HCT116 (cell line): ENCODE measurements at regions not wholly inside any gene's neighbourhood (a gene's known extent, or its start where the extent isn't known, plus 50 kb on each side); places are given as distances from the start of the nearest gene placed in this dataset.
"Not testable (repeated sequence)": the region's sequence is repeated elsewhere in the genome, so short reads cannot be mapped to it uniquely, and the experiment has no call there.

ENCODE experiments used
- ATAC-seq: fragments of 200-7000 bp; cut with Tn5 transposase; 2 replicates; pipeline ENCODE4 v1.9.1; 2020; ENCODE audit warnings: mild to moderate bottlenecking, moderate library complexity
- BruUV-seq: library from RNA; stranded (reverse); fragments of 400-500 nt; replicated peaks from 2 replicates; lab custom pipeline; 2021; lab: Mats Ljungman, UMichigan
- CTCF ChIA-PET: fragments of 300-600 bp; sonication (Branson Sonifier 250); formaldehyde crosslinking; loops from one replicate; lab custom pipeline; 2021; ENCODE audit warnings: antibody characterized with exemption; lab: Charles Lee
- POLR2A ChIA-PET: fragments of 300-600, 350-600 bp; sonication (Branson Sonifier 250); formaldehyde crosslinking; loops from one replicate; lab custom pipeline; 2021; ENCODE audit warnings: antibody characterized with exemption; lab: Charles Lee
- RAD21 ChIA-PET, 2 experiments: fragments of 300-600 bp; sonication (Branson Sonifier 250); formaldehyde crosslinking; loops; one replicate each; lab custom pipeline; 2023; ENCODE audit warnings: low total read pairs in 2 of 2; ENCODE audit not compliant: uncharacterized antibody in 2 of 2, unreplicated experiment in 2 of 2, low non-redundant PET in 1 of 2; lab: Charles Lee
- DNase-seq: peaks from one replicate; pipeline ENCODE4 v3.0.0-alpha.2; 2010; ENCODE audit warnings: low read depth, low spot score
- H2AFZ ChIP-seq: fragments of 200-600 bp; shearing (Covaris generic), sonication (generic); 2 replicates; pipeline ENCODE4 v1.6.1; 2017; ENCODE audit warnings: low read depth, mixed run types, mixed read lengths, antibody characterized with exemption, low read length; ENCODE audit not compliant: poor library complexity, severe bottlenecking
- H3K27ac ChIP-seq: 2 replicates; pipeline ENCODE4 v1.5.1; 2012; ENCODE audit warnings: low read depth, low read length
- H3K27me3 ChIP-seq: fragments of 200-600 bp; sonication (generic); 2 replicates; pipeline ENCODE4 v1.6.1; 2016; ENCODE audit warnings: mixed run types, low read length, mixed read lengths; ENCODE audit not compliant: insufficient read depth
- H3K36me3 ChIP-seq, 2 experiments: fragments of 200-500 bp in 1 of 2; fragments of 200-600 bp in 1 of 2; sonication (Bioruptor generic) in 1 of 2; sonication (generic) in 1 of 2; 2 replicates each; pipeline versions ENCODE4 v1.5.1 to v1.6.1; 2014 to 2016; ENCODE audit warnings: low read length in 2 of 2, inconsistent platforms in 1 of 2, mixed read lengths in 1 of 2, mixed run types in 1 of 2; ENCODE audit not compliant: insufficient read depth in 2 of 2, control insufficient read depth in 1 of 2
- H3K4me1 ChIP-seq, 2 experiments: fragments of 200-600 bp in 1 of 2; sonication (generic) in 1 of 2; 2 replicates each; pipeline versions ENCODE4 v1.5.1 to v1.6.1; 2012 to 2017; ENCODE audit warnings: low read length in 2 of 2, inconsistent platforms in 1 of 2, mild to moderate bottlenecking in 1 of 2, mixed read lengths in 1 of 2, mixed run types in 1 of 2, moderate library complexity in 1 of 2; ENCODE audit not compliant: insufficient read depth in 2 of 2, control insufficient read depth in 1 of 2
- H3K4me2 ChIP-seq: fragments of 200-600 bp; sonication (generic); 2 replicates; pipeline ENCODE4 v1.6.1; 2017; ENCODE audit warnings: mixed run types, low read length, mixed read lengths
- H3K4me3 ChIP-seq, 2 experiments: fragments of 200-600 bp in 1 of 2; sonication (generic) in 1 of 2; replicated peaks in 1 of 2; 2 replicates each; pipeline ENCODE4 v1.5.1; 2011 to 2016; ENCODE audit warnings: low read length in 2 of 2, control low read depth in 1 of 2, low read depth in 1 of 2, mild to moderate bottlenecking in 1 of 2, mixed read lengths in 1 of 2, mixed run types in 1 of 2
- H3K79me2 ChIP-seq: fragments of 200-600 bp; sonication (generic); 2 replicates; pipeline ENCODE4 v1.6.1; 2017; ENCODE audit warnings: mild to moderate bottlenecking, mixed run types, low read length, moderate library complexity, mixed read lengths; ENCODE audit not compliant: insufficient read depth
- H3K9ac ChIP-seq: fragments of 200-600 bp; sonication (generic); 2 replicates; pipeline ENCODE4 v1.6.1; 2016; ENCODE audit warnings: low read length, mixed read lengths
- H3K9me2 ChIP-seq: fragments of 200-600 bp; sonication (generic), shearing (Covaris generic); 2 replicates; pipeline ENCODE4 v1.6.1; 2017; ENCODE audit warnings: mixed run types, mild to moderate bottlenecking, moderate library complexity; ENCODE audit not compliant: insufficient read depth
- H3K9me3 ChIP-seq, 2 experiments: fragments of 200-500 bp in 1 of 2; fragments of 200-600 bp in 1 of 2; sonication (Bioruptor generic) in 1 of 2; sonication (generic) in 1 of 2; 2 replicates each; pipeline ENCODE4 v1.6.1; 2014 to 2017; ENCODE audit warnings: low read length in 2 of 2, mixed read lengths in 2 of 2, inconsistent platforms in 1 of 2, low read depth in 1 of 2, mild to moderate bottlenecking in 1 of 2, mixed run types in 1 of 2, moderate library complexity in 1 of 2; ENCODE audit not compliant: control insufficient read depth in 1 of 2, insufficient read depth in 1 of 2
- H4K20me1 ChIP-seq: fragments of 200-600 bp; sonication (generic), shearing (Covaris generic); 2 replicates; pipeline ENCODE4 v1.6.1; 2017; ENCODE audit warnings: mixed run types, mild to moderate bottlenecking, moderate library complexity; ENCODE audit not compliant: insufficient read depth
- ATF3 ChIP-seq: IDR thresholded peaks from 2 replicates; pipeline ENCODE4 v1.6.1; 2012
- CEBPB ChIP-seq: IDR thresholded peaks from 2 replicates; pipeline ENCODE4 v1.6.1; 2012; ENCODE audit warnings: low read depth
- CTCF ChIP-seq, 3 experiments: fragments of 200-600 bp in 1 of 3; sonication (generic) in 1 of 3; IDR thresholded peaks in 2 of 3; conservative IDR thresholded peaks in 1 of 3; 2 replicates each; pipeline ENCODE4 v1.5.1; 2012 to 2017; ENCODE audit warnings: low read depth in 2 of 3, low read length in 2 of 3, antibody characterized with exemption in 1 of 3, borderline replicate concordance in 1 of 3, control low read depth in 1 of 3, mild to moderate bottlenecking in 1 of 3, mixed read lengths in 1 of 3, mixed run types in 1 of 3, moderate library complexity in 1 of 3; ENCODE audit not compliant: insufficient read depth in 1 of 3
- EGR1 ChIP-seq: IDR thresholded peaks from 2 replicates; pipeline ENCODE4 v1.6.1; 2012; ENCODE audit warnings: low read depth
- ELF1 ChIP-seq: IDR thresholded peaks from 2 replicates; pipeline ENCODE4 v1.6.1; 2012; ENCODE audit warnings: low read depth, borderline replicate concordance
- FOSL1 ChIP-seq: IDR thresholded peaks from 2 replicates; pipeline ENCODE4 v1.6.1; 2012; ENCODE audit warnings: low read depth
- POLR2A ChIP-seq: IDR thresholded peaks from 2 replicates; pipeline ENCODE4 v1.7.0; 2011; ENCODE audit warnings: borderline replicate concordance; ENCODE audit not compliant: insufficient read depth, insufficient read length; ENCODE audit errors: extremely low read depth
- SP1 ChIP-seq: IDR thresholded peaks from 2 replicates; pipeline ENCODE4 v1.6.1; 2012; ENCODE audit warnings: low read depth
- SRF ChIP-seq: IDR thresholded peaks from 2 replicates; pipeline ENCODE4 v1.6.1; 2012; ENCODE audit warnings: low read depth
- intact Hi-C: fragments of 100-400 bp; cut with micrococcal nuclease; formaldehyde crosslinking; loops from 2 replicates; pipeline ENCODE4 v1.10.0; 2022
- TF ChIP-seq, protein P1 (sequence below): IDR thresholded peaks from 2 replicates; pipeline ENCODE4 v1.6.1; 2011; ENCODE audit warnings: mild to moderate bottlenecking, low read length, moderate library complexity; ENCODE audit not compliant: insufficient replicate concordance; ENCODE audit errors: extremely low read depth

- POLR2A ChIA-PET, intact Hi-C loops, H3K4me1 ChIP-seq, H3K27me3 ChIP-seq, RAD21 ChIA-PET, H3K9me2 ChIP-seq, BruUV-seq, ATAC-seq, H3K36me3 ChIP-seq, H3K9me3 ChIP-seq, H3K79me2 ChIP-seq, H2AFZ ChIP-seq, H3K27ac ChIP-seq, H3K4me3 ChIP-seq, CTCF ChIA-PET, H4K20me1 ChIP-seq, H3K9ac ChIP-seq: not testable (repeated sequence)
- peak; percentile 23; the same call in 1 of the 2 replicates for TF ChIP-seq FOSL1
- H3K4me2 ChIP-seq = peak overlapping the region; percentile 35
- DNase-seq = peak; percentile 1
These were observed 286.3 kb upstream of the PRSS16 start for GRCh38 chr6:26961236-26961635.

DNA sequence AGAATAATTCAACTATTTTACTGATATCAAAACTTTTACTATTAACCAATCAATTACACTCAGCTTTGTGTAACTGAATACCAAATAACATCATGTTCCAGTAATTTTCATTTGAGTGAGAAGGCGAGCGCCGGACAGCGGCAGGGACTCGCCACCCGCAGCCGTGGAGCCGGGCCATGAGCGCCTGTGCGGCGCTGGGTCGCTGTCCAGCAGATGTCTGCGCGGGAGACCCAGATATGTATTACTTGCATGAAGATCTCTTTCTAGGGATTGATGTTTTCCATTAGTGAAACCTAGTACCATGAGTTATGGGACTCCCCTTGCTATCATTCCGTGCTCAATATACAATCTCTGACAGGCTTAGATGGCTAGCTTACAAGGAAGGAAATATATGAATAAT lies 245.1 kb upstream of the PRSS16 start:
- Histone ChIP-seq H3K27me3 (no peaks in the 10 kb centered on the region), H3K9me2 (no peaks in the 10 kb centered on the region), H3K4me2 (no peak overlapping the region), H3K9me3 (no peaks in the 10 kb centered on the region), H3K79me2 (no peaks in the 10 kb centered on the region), H3K36me3 (no peaks in the 10 kb centered on the region), H3K9ac (no peak overlapping the region), H2AFZ (no peak overlapping the region), H3K4me3 (no peak overlapping the region), H3K27ac (no peak overlapping the region), H3K4me1 (no peaks in the 10 kb centered on the region), H4K20me1 (no peaks in the 10 kb centered on the region)
- RAD21 ChIA-PET = no interaction called here
- DNase-seq (no peak), ATAC-seq (no peak)
- intact Hi-C loops = no loop called here
- CTCF ChIA-PET = no interaction called here
- POLR2A ChIA-PET = no interaction called here
- TF ChIP-seq SP1 (no peak), ELF1 (no peak)
- no TSS peak for BruUV-seq

- CTCF ChIA-PET = no interaction called here
- Histone ChIP-seq H3K9me3 (no peaks in the 10 kb centered on the region), H3K4me1 (no peaks in the 10 kb centered on the region), H3K27me3 (no peaks in the 10 kb centered on the region), H4K20me1 (no peaks in the 10 kb centered on the region), H3K79me2 (no peaks in the 10 kb centered on the region), H3K9ac (no peak overlapping the region), H3K36me3 (no peaks in the 10 kb centered on the region), H3K4me2 (no peak overlapping the region), H2AFZ (no peak overlapping the region), H3K27ac (no peak overlapping the region), H3K9me2 (no peaks in the 10 kb centered on the region), H3K4me3 (no peak overlapping the region)
- POLR2A ChIA-PET = no interaction called here
- ATAC-seq = no peak
- RAD21 ChIA-PET = no interaction called here
- DNase-seq = no peak
- BruUV-seq = no TSS peak
- intact Hi-C loops = no loop called here
- no peak for TF ChIP-seq CEBPB
- no peak for TF ChIP-seq CTCF (IDR thresholded peaks at IDR 0.05 in 2 of 3, conservative IDR thresholded peaks at IDR 0.05 in 1 of 3; ENCODE audit: borderline replicate concordance in 1 of 3, insufficient read depth in 1 of 3, low read depth in 2 of 3, low read length in 2 of 3)
- TF ChIP-seq SRF = no peak
- TF ChIP-seq, protein P1, sequence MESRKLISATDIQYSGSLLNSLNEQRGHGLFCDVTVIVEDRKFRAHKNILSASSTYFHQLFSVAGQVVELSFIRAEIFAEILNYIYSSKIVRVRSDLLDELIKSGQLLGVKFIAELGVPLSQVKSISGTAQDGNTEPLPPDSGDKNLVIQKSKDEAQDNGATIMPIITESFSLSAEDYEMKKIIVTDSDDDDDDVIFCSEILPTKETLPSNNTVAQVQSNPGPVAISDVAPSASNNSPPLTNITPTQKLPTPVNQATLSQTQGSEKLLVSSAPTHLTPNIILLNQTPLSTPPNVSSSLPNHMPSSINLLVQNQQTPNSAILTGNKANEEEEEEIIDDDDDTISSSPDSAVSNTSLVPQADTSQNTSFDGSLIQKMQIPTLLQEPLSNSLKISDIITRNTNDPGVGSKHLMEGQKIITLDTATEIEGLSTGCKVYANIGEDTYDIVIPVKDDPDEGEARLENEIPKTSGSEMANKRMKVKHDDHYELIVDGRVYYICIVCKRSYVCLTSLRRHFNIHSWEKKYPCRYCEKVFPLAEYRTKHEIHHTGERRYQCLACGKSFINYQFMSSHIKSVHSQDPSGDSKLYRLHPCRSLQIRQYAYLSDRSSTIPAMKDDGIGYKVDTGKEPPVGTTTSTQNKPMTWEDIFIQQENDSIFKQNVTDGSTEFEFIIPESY = no peak
- TF ChIP-seq POLR2A = no peak
- no peak for TF ChIP-seq EGR1
- no peak for TF ChIP-seq ATF3
These were observed 240.5 kb upstream of the PRSS16 start for GRCh38 chr6:27007020-27007419.
